BJ (cell line): ENCODE measurements at regions not wholly inside any gene's neighbourhood (a gene's known extent, or its start where the extent isn't known, plus 50 kb on each side); places are given as distances from the start of the nearest gene placed in this dataset.
"Not testable (repeated sequence)": the region's sequence is repeated elsewhere in the genome, so short reads cannot be mapped to it uniquely, and the experiment has no call there.

Experiments
- CTCF ChIA-PET: fragments of 350-600 bp; formaldehyde crosslinking; extraction: SDS; loops from one replicate; lab custom pipeline; 2021; ENCODE audit warnings: antibody characterized with exemption, inconsistent platforms; lab: Yijun Ruan, JAX
- POLR2A ChIA-PET: fragments of 300-600 bp; sonication (Branson Sonifier 250); formaldehyde crosslinking; extraction: SDS; loops from one replicate; lab custom pipeline; 2021; ENCODE audit warnings: antibody characterized with exemption; lab: Charles Lee
- DNase-seq: peaks from one replicate; pipeline ENCODE4 v3.0.0-alpha.2; 2011; ENCODE audit warnings: low read depth
- H3K27me3 ChIP-seq: 2 replicates; pipeline ENCODE4 v1.6.0; 2011; ENCODE audit warnings: low read length; ENCODE audit not compliant: control insufficient read depth, insufficient read depth
- H3K36me3 ChIP-seq: 2 replicates; pipeline ENCODE4 v1.5.1; 2011; ENCODE audit warnings: low read length; ENCODE audit not compliant: control insufficient read depth, insufficient read depth
- H3K4me3 ChIP-seq: 2 replicates; pipeline ENCODE4 v1.5.1; 2011; ENCODE audit warnings: low read depth, mild to moderate bottlenecking, control low read depth, low read length
- TF ChIP-seq, protein P1 (sequence below): IDR thresholded peaks from 2 replicates; pipeline ENCODE4 v1.5.1; 2011; ENCODE audit warnings: low read depth, mild to moderate bottlenecking, control low read depth, inconsistent platforms, low read length, moderate library complexity; ENCODE audit not compliant: insufficient read depth

DNA sequence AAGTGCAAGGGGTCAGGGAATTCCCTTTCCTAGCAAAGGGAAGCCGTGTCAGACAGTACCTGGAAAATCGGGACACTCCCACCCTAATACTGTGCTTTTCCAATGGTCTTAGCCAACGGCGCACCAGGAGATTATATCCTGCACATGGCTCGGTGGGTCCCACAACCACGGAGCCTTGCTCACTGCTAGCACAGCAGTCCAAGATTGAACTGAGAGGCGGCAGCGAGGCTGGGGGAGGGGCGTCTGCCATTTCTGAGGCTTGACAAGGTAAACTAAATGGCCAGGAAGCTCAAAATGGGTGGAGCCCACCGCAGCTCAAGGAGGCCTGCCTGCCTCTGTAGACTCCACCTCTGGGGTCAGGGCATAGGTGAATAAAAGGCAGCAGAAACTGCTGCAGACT is 76.5 kb upstream of the LINC00632 start:
- DNase-seq, POLR2A ChIA-PET, H3K4me3 ChIP-seq, H3K36me3 ChIP-seq, H3K27me3 ChIP-seq: not testable (repeated sequence)
- CTCF ChIA-PET = interaction anchor here (0.6 kb wide), 1 partner anchor 11 kb away, joined by 3 read pairs; no protein-coding TSS in a partner anchor

DNA sequence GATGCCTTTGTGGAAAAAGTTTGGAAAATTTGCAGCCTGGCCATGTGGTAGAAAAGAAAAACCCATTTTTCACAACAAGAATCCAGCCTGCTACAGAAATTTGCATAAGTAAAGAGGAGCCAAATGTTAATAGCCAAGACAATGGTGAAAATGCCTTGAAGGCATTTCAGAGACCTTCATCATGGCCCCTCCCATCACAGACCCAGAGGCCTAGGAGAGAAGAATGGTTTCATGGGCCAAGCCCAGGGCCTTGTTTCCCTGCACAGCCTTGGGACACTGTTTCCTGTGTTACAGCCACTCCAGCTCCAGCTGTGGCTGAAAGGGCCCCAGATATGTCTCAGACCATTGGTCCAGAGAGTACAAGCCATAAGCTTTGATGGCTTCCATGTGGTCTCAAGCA is 101.4 kb upstream of the LINC00632 start:
- no peaks in the 10 kb centered on the region for H3K27me3 ChIP-seq
- ChIA-PET POLR2A (no interaction called here), CTCF (no interaction called here)
- H3K36me3 ChIP-seq = no peaks in the 10 kb centered on the region
- DNase-seq = no peak
- TF ChIP-seq, protein P1, sequence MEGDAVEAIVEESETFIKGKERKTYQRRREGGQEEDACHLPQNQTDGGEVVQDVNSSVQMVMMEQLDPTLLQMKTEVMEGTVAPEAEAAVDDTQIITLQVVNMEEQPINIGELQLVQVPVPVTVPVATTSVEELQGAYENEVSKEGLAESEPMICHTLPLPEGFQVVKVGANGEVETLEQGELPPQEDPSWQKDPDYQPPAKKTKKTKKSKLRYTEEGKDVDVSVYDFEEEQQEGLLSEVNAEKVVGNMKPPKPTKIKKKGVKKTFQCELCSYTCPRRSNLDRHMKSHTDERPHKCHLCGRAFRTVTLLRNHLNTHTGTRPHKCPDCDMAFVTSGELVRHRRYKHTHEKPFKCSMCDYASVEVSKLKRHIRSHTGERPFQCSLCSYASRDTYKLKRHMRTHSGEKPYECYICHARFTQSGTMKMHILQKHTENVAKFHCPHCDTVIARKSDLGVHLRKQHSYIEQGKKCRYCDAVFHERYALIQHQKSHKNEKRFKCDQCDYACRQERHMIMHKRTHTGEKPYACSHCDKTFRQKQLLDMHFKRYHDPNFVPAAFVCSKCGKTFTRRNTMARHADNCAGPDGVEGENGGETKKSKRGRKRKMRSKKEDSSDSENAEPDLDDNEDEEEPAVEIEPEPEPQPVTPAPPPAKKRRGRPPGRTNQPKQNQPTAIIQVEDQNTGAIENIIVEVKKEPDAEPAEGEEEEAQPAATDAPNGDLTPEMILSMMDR = no peak
- H3K4me3 ChIP-seq = no peak overlapping the region

DNA sequence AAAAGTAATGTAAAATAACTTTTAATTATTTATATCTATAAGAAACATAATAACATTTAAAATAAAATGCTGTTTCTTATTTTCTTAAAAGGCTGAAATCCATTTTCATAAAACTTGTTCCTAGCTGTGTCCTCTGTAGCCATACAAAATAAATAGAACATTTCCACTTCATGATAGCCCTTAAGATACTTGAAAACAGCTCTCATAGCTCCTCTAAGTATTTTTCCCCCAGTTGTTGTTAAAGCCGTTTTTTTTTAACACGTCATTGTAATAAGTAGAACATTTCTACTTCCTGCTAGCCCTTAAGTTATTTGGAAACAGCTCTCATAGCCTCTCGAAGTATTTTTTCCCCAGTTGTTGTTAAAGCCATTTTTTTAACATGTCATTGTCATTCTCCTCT is 97.3 kb upstream of the SOX3 start:
- no peak for DNase-seq
- POLR2A ChIA-PET = no interaction called here
- Histone ChIP-seq H3K4me3 (no peak overlapping the region), H3K36me3 (no peaks in the 10 kb centered on the region), H3K27me3 (no peaks in the 10 kb centered on the region)
- TF ChIP-seq, protein P1 = no peak
- CTCF ChIA-PET = no interaction called here

DNA sequence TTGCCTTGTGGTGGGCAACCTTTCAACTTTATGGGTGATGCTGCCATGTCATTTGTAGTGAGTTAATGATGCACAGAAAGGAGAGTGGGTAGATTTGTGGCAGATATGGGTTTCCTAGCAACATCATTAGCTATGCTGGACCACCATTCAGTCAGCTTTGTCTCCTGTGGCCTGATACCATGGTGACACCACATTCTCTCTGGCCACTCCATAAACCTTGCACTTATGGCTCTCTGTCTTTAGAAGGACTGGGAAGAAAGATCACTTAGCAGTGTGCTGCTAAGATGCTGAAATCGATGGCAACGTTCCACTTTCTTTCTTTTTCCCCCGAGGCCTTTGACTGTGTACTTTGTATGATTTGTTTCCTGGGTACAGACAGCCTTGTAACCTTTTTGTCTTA is 95.0 kb upstream of the SOX3 start:
- Histone ChIP-seq H3K36me3 (no peaks in the 10 kb centered on the region), H3K27me3 (no peaks in the 10 kb centered on the region), H3K4me3 (no peak overlapping the region)
- TF ChIP-seq, protein P1 = no peak
- no peak for DNase-seq
- POLR2A ChIA-PET = no interaction called here
- CTCF ChIA-PET = no interaction called here

DNA sequence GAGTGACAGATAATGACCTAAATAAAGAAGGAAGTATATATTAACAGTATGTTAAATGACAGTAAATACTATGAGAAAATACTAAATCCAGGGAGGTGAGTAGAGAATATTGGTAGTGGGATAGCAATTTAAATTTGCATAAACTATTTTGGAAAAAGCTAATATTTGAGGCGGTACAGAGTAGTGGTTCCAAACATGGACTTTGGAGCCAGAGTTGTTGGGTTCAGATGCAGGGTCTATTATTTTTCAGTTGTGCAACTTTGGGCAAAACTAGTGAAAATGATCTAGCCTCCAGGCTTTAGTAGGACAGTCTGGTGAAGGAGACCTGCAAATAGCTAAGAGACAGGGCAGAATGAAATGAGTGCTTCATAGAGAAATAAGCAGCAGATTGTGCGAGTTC is 84.8 kb upstream of the SOX3 start:
- TF ChIP-seq, protein P1 = no peak
- DNase-seq = no peak
- no peaks in the 10 kb centered on the region for H3K36me3 ChIP-seq
- no peaks in the 10 kb centered on the region for H3K27me3 ChIP-seq
- no peak overlapping the region for H3K4me3 ChIP-seq
- POLR2A ChIA-PET = no interaction called here
- CTCF ChIA-PET = no interaction called here

DNA sequence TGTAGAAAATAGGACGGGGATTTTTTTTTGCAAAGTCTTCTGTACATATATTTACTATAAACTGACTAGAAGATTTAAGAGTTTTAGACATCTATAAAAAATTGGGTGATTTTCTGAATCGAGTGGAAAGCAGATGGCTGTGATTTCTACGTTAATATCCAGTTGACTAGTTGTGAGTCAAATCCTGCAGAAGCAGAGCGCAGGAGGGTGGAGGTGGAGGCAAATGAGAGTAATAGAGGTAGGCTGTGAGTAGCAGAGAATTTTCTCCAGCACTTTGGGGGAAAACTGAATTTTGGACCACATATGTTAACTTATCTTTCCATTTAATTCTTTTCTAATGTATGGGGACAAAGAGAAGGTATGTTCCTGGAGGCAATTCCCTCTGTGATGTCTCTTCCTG is 82.1 kb upstream of the SOX3 start:
- Histone ChIP-seq H3K4me3 (no peak overlapping the region), H3K27me3 (no peaks in the 10 kb centered on the region), H3K36me3 (no peaks in the 10 kb centered on the region)
- DNase-seq = no peak
- ChIA-PET CTCF (no interaction called here), POLR2A (no interaction called here)
- TF ChIP-seq, protein P1 = no peak
